ENCODE measurements at regions not wholly inside any gene's neighbourhood (a gene's known extent, or its start where the extent isn't known, plus 50 kb on each side); places are given as distances from the start of the nearest gene placed in this dataset.

DNA sequence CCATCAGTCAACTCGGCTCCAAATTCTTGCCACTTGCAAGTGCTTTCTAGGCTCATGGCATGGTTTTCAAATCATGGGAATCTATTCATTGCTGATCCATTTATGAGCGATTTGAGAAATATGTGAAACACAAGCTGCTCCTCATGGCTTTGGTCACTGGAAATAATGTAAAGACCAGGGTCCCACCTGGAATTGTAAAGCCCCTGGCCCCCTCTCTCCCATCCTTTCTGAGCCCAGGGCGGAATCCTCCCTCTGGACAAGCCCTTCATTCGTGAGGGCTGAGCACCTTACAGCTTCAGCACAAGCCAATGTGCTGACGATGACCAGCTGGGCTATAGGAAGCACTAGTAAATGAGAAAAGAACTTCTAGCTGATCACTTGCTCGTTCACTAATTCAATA, 96.0 kb downstream of the RNASET2 start:
- Mint-ChIP-seq H3K27me3 (peaks cover 55% of the 10 kb centered on the region), H3K27ac (no peak overlapping the region), H3K4me1 (ENCODE audit: unreplicated experiment) (peaks cover 6% of the 10 kb centered on the region), H3K9me3 (no peaks in the 10 kb centered on the region), H3K36me3 (no peaks in the 10 kb centered on the region), H3K4me3 (no peak overlapping the region)
- TF ChIP-seq, protein P1, sequence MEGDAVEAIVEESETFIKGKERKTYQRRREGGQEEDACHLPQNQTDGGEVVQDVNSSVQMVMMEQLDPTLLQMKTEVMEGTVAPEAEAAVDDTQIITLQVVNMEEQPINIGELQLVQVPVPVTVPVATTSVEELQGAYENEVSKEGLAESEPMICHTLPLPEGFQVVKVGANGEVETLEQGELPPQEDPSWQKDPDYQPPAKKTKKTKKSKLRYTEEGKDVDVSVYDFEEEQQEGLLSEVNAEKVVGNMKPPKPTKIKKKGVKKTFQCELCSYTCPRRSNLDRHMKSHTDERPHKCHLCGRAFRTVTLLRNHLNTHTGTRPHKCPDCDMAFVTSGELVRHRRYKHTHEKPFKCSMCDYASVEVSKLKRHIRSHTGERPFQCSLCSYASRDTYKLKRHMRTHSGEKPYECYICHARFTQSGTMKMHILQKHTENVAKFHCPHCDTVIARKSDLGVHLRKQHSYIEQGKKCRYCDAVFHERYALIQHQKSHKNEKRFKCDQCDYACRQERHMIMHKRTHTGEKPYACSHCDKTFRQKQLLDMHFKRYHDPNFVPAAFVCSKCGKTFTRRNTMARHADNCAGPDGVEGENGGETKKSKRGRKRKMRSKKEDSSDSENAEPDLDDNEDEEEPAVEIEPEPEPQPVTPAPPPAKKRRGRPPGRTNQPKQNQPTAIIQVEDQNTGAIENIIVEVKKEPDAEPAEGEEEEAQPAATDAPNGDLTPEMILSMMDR (conservative IDR thresholded peaks at IDR 0.05), result no peak
- DNase-seq (ENCODE audit: extremely low spot score, unreplicated experiment), result no peak

DNA sequence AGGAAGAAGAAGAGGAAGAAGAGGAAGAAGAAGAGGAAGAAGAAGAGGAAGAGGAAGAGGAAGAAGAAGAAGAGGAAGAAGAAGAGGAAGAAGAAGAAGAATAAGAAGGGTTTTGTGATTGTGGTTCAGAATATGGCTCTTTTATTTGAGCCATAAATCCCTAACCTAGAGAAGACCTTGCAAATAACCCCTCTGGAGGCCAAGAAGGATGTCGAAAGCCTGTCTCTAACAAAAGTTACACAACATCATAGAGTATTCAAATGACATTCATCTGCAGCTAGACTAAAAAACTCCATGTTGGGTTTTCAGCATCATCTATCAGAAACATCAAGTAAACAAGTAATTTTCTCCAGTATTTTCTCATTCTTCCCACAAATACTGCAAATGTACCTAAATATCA, 100.9 kb downstream of the RNASET2 start:
- H3K4me3 Mint-ChIP-seq, result no peak overlapping the region
- TF ChIP-seq, protein P1 (conservative IDR thresholded peaks at IDR 0.05), result no peak
- peaks cover 5% of the 10 kb centered on the region for H3K4me1 Mint-ChIP-seq (ENCODE audit: unreplicated experiment)

DNA sequence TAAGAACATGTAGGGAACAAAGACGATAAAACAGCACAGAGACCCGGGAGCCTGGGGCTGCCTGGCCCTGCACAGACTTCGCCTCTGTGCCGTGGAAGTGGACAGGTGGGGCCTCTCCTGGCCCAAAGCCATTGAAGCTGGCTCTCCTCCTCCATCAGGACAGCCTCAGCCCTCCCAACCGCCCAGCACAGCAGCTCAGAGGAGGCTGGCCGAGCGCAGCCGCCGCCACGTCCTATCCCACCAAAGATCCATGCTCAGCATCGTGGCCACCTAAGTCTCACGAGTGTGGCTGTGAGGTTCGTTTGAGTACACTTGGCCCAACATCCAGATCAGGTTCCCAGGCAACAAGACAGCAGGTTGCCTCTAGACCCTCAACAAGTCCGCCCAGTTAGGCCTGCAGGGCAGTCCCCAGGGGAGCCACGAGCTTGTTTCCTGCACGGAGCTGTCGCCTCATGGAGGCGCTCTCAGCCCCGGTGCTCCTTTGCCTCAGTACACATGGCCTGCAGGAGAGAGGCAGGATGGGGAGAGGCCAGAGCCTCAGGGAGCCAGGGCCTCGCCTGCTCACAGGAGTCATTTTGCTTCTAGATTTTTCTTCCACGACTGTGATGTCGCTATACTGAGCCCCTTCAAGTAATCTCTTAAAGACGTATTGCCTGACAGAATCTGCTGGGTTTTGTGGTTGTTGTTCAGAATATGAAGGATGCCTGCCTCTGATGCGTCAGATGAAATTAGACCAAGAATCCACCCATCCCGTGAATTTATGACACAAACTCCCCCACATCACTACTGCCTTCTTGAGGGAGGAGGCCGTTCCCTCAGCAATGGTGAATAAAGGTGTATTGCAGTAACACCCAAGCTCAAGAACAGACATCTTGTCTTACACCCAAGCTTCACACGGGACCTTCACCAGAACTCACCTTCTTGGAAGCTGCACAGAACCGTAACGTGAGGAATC, 102.7 kb downstream of the RNASET2 start:
- DNase-seq (ENCODE audit: extremely low spot score, unreplicated experiment), result no peak
- peaks cover 5% of the 10 kb centered on the region for H3K4me1 Mint-ChIP-seq (ENCODE audit: unreplicated experiment)
- TF ChIP-seq, protein P1 (conservative IDR thresholded peaks at IDR 0.05), result no peak
- H3K36me3 Mint-ChIP-seq, result no peaks in the 10 kb centered on the region
- H3K27ac Mint-ChIP-seq, result no peak overlapping the region
- H3K9me3 Mint-ChIP-seq, result no peaks in the 10 kb centered on the region
- H3K4me3 Mint-ChIP-seq, result no peak overlapping the region
- H3K27me3 Mint-ChIP-seq, result peaks cover 7% of the 10 kb centered on the region

More for the DNA sequence above, 100.9 kb downstream of the RNASET2 start:
- Mint-ChIP-seq H3K36me3 (no peaks in the 10 kb centered on the region), H3K27me3 (peaks cover 20% of the 10 kb centered on the region), H3K27ac (no peak overlapping the region), H3K9me3 (no peaks in the 10 kb centered on the region)
- DNase-seq (ENCODE audit: extremely low spot score, unreplicated experiment), result no peak

DNA sequence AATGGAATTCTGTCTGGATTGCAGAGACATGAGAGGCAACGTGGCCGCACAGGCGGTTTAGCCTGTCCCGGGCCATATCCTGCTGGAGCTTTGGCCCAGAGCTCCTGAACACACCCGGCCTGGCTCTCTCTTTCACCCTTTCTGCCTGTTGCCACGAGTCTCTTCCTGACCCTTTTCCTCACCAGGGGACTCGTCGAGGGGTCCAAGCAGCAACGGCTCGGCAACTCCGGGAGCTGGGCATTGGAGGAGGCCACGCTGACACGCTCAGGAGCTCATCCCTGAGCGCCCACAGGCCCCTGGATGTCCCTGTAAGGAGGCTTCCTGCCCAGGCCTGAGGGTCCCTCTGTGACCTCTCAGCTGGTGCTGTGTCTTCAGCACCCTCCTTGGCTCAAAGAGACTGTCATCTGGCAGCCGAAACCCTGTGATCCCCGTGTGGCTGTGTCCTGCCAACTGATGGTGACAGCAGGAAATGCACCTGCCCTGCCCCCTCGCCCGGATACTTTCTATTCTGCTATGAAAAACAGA, 103.8 kb downstream of the RNASET2 start:
- peaks cover 5% of the 10 kb centered on the region for H3K4me1 Mint-ChIP-seq (ENCODE audit: unreplicated experiment)
- TF ChIP-seq, protein P1 (conservative IDR thresholded peaks at IDR 0.05), result no peak
- no peak for DNase-seq (ENCODE audit: extremely low spot score, unreplicated experiment)
- H3K4me3 Mint-ChIP-seq, result no peak overlapping the region
- H3K27me3 Mint-ChIP-seq, result peaks cover 3% of the 10 kb centered on the region
- H3K36me3 Mint-ChIP-seq, result no peaks in the 10 kb centered on the region
- no peak overlapping the region for H3K27ac Mint-ChIP-seq
- no peaks in the 10 kb centered on the region for H3K9me3 Mint-ChIP-seq

DNA sequence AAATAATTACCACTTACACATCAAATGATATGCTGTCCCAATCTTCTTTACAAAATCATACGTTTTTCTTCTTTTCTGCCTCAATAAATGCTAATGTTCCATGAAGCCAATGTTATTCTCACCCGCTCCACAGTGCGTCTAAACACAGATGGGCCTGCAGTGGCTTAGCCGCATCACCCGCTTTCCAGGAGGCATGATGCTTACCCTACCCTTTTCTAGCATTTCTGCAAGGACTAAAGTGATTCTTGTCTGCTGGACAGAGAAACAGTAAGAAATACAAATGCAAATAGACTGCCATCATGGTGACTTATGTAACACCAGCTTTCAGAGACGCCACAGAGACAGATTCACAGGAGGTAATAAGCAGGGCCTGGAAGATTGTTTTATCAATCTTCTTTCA, 104.4 kb downstream of the RNASET2 start:
- no peak overlapping the region for H3K4me3 Mint-ChIP-seq
- H3K9me3 Mint-ChIP-seq, result no peaks in the 10 kb centered on the region
- TF ChIP-seq, protein P1 (conservative IDR thresholded peaks at IDR 0.05), result no peak
- H3K4me1 Mint-ChIP-seq (ENCODE audit: unreplicated experiment), result peaks cover 5% of the 10 kb centered on the region
- no peaks in the 10 kb centered on the region for H3K36me3 Mint-ChIP-seq
- H3K27me3 Mint-ChIP-seq, result peaks cover 3% of the 10 kb centered on the region
- no peak for DNase-seq (ENCODE audit: extremely low spot score, unreplicated experiment)
- H3K27ac Mint-ChIP-seq, result no peak overlapping the region
